Heart right ventricle (tissue), 16 donors: ENCODE measurements at regions not wholly inside any gene's neighbourhood (a gene's known extent, or its start where the extent isn't known, plus 50 kb on each side); places are given as distances from the start of the nearest gene placed in this dataset.

Experiments
- ATAC-seq, 8 donors: fragments of 200-7000 bp; cut with Tn5 transposase; one replicate each; pipeline ENCODE4 v1.9.1; 2020; ENCODE audit warnings: mild to moderate bottlenecking in 8 of 8, moderate library complexity in 8 of 8, moderate number of reproducible peaks in 1 of 8
- DNase-seq, 2 donors: peaks; one replicate each; pipeline ENCODE4 v3.0.0-alpha.2; 2020
- H3K27ac ChIP-seq, 10 donors: fragments of 200-600 bp; sonication (generic) in 2 of 10; one replicate each; pipeline versions ENCODE4 v1.5.0 to v1.8.0; 2020 to 2022; ENCODE audit warnings: mild to moderate bottlenecking in 3 of 10
- H3K27me3 ChIP-seq, 7 donors: fragments of 200-600 bp; one replicate each; pipeline ENCODE4 v1.8.0; 2021 to 2022; ENCODE audit warnings: mild to moderate bottlenecking in 2 of 7
- H3K36me3 ChIP-seq, 9 donors: fragments of 200-600 bp; sonication (generic) in 1 of 9; one replicate each; pipeline versions ENCODE4 v1.5.0 to v1.8.0; 2020 to 2022; ENCODE audit warnings: mild to moderate bottlenecking in 2 of 9
- H3K4me1 ChIP-seq, 9 donors: fragments of 200-600 bp; sonication (generic) in 1 of 9; one replicate each; pipeline versions ENCODE4 v1.5.0 to v1.8.0; 2020 to 2022; ENCODE audit warnings: mild to moderate bottlenecking in 4 of 9
- H3K4me3 ChIP-seq, 10 donors: fragments of 200-600 bp; sonication (generic) in 2 of 10; one replicate each; pipeline versions ENCODE4 v1.5.0 to v1.8.0; 2020 to 2022; ENCODE audit warnings: mild to moderate bottlenecking in 7 of 10, moderate library complexity in 2 of 10
- H3K9me3 ChIP-seq, 11 donors: fragments of 200-600 bp in 10 of 11; sonication (generic) in 2 of 11; one replicate each; pipeline versions ENCODE4 v1.5.0 to v1.8.0; 2013 to 2022; ENCODE audit warnings: mild to moderate bottlenecking in 2 of 11, control low read depth in 1 of 11, moderate library complexity in 1 of 11
- CTCF ChIP-seq, 9 donors: fragments of 200-600 bp; sonication (generic) in 2 of 9; IDR thresholded peaks; one replicate each; pipeline versions ENCODE4 v1.5.0 to v1.8.0; 2021 to 2022; ENCODE audit warnings: antibody characterized with exemption in 9 of 9, mild to moderate bottlenecking in 5 of 9, moderate library complexity in 1 of 9
- WGBS, 2 donors: extraction: QIAGEN DNeasy Blood & Tissue Kit; methylation state at CpG; one replicate each; pipeline ENCODE4 v1.1.7; 2013; ENCODE audit warnings: inconsistent platforms in 1 of 2; 5-methylcytosine and 5-hydroxymethylcytosine counted together
- intact Hi-C, 10 donors: fragments of 100-400 bp; cut with DNase I; formaldehyde crosslinking; loops; one replicate each; pipeline versions ENCODE4 v1.11.1 to v1.14.2; 2022
- donor health status: Arrhythmogenic right ventricular cardiomyopathy.
- donor health status: ischemic (EF 13 %, LVEDD 7.1; RV severe dilation, severe dysfunction).
- donor health status: healthy with polysubstance abuse.
- donor health status: DM: no; HTN: yes; CAD: no.
- donor health status: DM: no; HTN: no; CAD: no.
- donor health status: ischemic (EF 25% LVEDD 6.9; RV normal size, moderate dysfunction).
- donor health status: ischemic (EF 25% LVEDD 5.7; RV mildly dilated, moderate dysfunction).
- donor health status: healthy.
- donor health status: DM: yes; HTN: yes; CAD: no.
- donor health status: Ischemic cardiomyopathy.
- donor health status: ischemic (EF 35%, LVEDD 5.7; RV mildly dilated, moderate dysfunction).
- donor health status: nonischemic (EF 11% LVEDD 7.7; RV severe dilation, severe dysfunction).
- donor health status: DM: yes; HTN: yes; CAD: no.
- donor health status: PGD.
- donor health status: ischemic (EF 29% LVEDD 5.4; RV normal size, mild dysfunction).
- donor health status: nonischemic (EF 23%, LVEDD 6.1; RV moderate dilation, normal function).

- 85 to 86% methylated on average over 3 of the region's 3 CpGs for WGBS, 2 donors
- Histone ChIP-seq H3K27me3 (no peaks in the 10 kb centered on the region), H3K9me3 (peaks cover 0 to 10% (median 0%) of the 10 kb centered on the region in 11 donors), H3K36me3 (no peaks in the 10 kb centered on the region), H3K4me3 (no peak overlapping the region), H3K27ac (no peak overlapping the region), H3K4me1 (no peaks in the 10 kb centered on the region)
- TF ChIP-seq CTCF (IDR thresholded peaks at IDR 0.05): no peak
- DNase-seq (no peak), ATAC-seq (no peak)
- intact Hi-C loops: no loop called here
Measured at GRCh38 chr5:85441853-85442252, 1057.2 kb upstream of the EDIL3 start.

- no peak overlapping the region for H3K4me3 ChIP-seq
- no peaks in the 10 kb centered on the region for H3K4me1 ChIP-seq
- TF ChIP-seq CTCF (IDR thresholded peaks at IDR 0.05): no peak
- H3K36me3 ChIP-seq: no peaks in the 10 kb centered on the region
- H3K27ac ChIP-seq: no peak overlapping the region
- peaks cover 0 to 7% (median 0%) of the 10 kb centered on the region in 11 donors for H3K9me3 ChIP-seq
- no peaks in the 10 kb centered on the region for H3K27me3 ChIP-seq
- ATAC-seq (no peak), DNase-seq (no peak)
- 76 to 86% methylated on average over 4 of the region's 4 CpGs for WGBS, 2 donors
- intact Hi-C loops: no loop called here
Measured at GRCh38 chr5:85452322-85453025, 1067.8 kb upstream of the EDIL3 start.

GRCh38 chr5:85453026-85453349 lies 1068.3 kb upstream of the EDIL3 start:
- ATAC-seq (no peak), DNase-seq (no peak)
- Histone ChIP-seq H3K9me3 (peaks cover 0 to 7% (median 0%) of the 10 kb centered on the region in 11 donors), H3K36me3 (no peaks in the 10 kb centered on the region), H3K27me3 (no peaks in the 10 kb centered on the region), H3K4me3 (no peak overlapping the region), H3K4me1 (no peaks in the 10 kb centered on the region), H3K27ac (no peak overlapping the region)
- no peak for TF ChIP-seq CTCF (IDR thresholded peaks at IDR 0.05)
- intact Hi-C loops: no loop called here

- 70 to 80% methylated on average over 2 of the region's 2 CpGs for WGBS, 2 donors
Measured at GRCh38 chr5:85458319-85458718, 1073.6 kb upstream of the EDIL3 start.

More at GRCh38 chr5:85458319-85458718, 1073.6 kb upstream of the EDIL3 start:
- Histone ChIP-seq H3K27ac (no peak overlapping the region), H3K4me1 (no peaks in the 10 kb centered on the region), H3K9me3 (peaks cover 0 to 17% (median 0%) of the 10 kb centered on the region in 11 donors), H3K36me3 (no peaks in the 10 kb centered on the region), H3K27me3 (no peaks in the 10 kb centered on the region), H3K4me3 (no peak overlapping the region)
- TF ChIP-seq CTCF (IDR thresholded peaks at IDR 0.05): no peak
- ATAC-seq (no peak), DNase-seq (no peak)
- intact Hi-C loops: no loop called here
